ENCODE measurements at regions not wholly inside any gene's neighbourhood (a gene's known extent, or its start where the extent isn't known, plus 50 kb on each side); places are given as distances from the start of the nearest gene placed in this dataset.
"Not testable (repeated sequence)": the region's sequence is repeated elsewhere in the genome, so short reads cannot be mapped to it uniquely, and the experiment has no call there.

- TF ChIP-seq POU6F1 (CRISPR knock-in tag; IDR thresholded peaks at IDR 0.05; ENCODE audit: borderline replicate concordance, low read depth) (no peak), ZC3H10 (CRISPR knock-in tag; IDR thresholded peaks at IDR 0.05) (no peak), PPARA (CRISPR knock-in tag; IDR thresholded peaks at IDR 0.05; ENCODE audit: borderline replicate concordance) (no peak)
- TF ChIP-seq, protein P1, sequence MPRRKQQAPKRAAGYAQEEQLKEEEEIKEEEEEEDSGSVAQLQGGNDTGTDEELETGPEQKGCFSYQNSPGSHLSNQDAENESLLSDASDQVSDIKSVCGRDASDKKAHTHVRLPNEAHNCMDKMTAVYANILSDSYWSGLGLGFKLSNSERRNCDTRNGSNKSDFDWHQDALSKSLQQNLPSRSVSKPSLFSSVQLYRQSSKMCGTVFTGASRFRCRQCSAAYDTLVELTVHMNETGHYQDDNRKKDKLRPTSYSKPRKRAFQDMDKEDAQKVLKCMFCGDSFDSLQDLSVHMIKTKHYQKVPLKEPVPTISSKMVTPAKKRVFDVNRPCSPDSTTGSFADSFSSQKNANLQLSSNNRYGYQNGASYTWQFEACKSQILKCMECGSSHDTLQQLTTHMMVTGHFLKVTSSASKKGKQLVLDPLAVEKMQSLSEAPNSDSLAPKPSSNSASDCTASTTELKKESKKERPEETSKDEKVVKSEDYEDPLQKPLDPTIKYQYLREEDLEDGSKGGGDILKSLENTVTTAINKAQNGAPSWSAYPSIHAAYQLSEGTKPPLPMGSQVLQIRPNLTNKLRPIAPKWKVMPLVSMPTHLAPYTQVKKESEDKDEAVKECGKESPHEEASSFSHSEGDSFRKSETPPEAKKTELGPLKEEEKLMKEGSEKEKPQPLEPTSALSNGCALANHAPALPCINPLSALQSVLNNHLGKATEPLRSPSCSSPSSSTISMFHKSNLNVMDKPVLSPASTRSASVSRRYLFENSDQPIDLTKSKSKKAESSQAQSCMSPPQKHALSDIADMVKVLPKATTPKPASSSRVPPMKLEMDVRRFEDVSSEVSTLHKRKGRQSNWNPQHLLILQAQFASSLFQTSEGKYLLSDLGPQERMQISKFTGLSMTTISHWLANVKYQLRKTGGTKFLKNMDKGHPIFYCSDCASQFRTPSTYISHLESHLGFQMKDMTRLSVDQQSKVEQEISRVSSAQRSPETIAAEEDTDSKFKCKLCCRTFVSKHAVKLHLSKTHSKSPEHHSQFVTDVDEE (CRISPR knock-in tag; IDR thresholded peaks at IDR 0.05), result no peak
Observed at GRCh38 chr22:46047841-46048595, 71.1 kb upstream of the WNT7B start (continued).

DNA sequence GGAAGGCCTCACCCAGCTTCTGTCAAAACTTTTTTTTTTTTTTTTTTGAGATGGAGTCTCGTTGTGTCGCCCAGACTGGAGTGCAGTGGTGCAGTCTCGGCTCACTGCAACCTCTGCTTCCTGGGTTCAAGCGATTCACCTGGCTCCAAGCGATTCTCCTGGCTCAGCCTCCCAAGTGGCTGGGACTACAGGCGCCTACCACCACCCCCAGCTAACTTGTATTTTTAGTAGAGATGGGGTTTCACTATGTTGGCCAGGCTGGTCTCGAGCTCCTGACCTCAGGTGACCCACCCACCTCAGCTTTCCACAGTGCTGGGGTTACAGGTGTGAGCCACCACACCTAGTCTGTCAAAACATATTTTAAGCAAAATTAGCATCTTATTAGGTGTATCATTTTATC lies 71.7 kb upstream of the WNT7B start:
- not testable (repeated sequence) for ATAC-seq

- no peak for ATAC-seq
- no peak for TF ChIP-seq ZFP30 (CRISPR knock-in tag; IDR thresholded peaks at IDR 0.05)
- no peak for TF ChIP-seq ESRRG (CRISPR knock-in tag; IDR thresholded peaks at IDR 0.05)
- no peak for TF ChIP-seq OSR1 (CRISPR knock-in tag; IDR thresholded peaks at IDR 0.05)
- no peak for TF ChIP-seq PPARA (CRISPR knock-in tag; IDR thresholded peaks at IDR 0.05; ENCODE audit: borderline replicate concordance)
- no peak for TF ChIP-seq TCF4 (CRISPR knock-in tag; IDR thresholded peaks at IDR 0.05; ENCODE audit: borderline replicate concordance)
- no peak for TF ChIP-seq CSDC2 (CRISPR knock-in tag; IDR thresholded peaks at IDR 0.05)
- no peak for TF ChIP-seq ZNF565 (CRISPR knock-in tag; conservative IDR thresholded peaks at IDR 0.05; ENCODE audit: low read depth)
- no peak for TF ChIP-seq SNAI2 (CRISPR knock-in tag; IDR thresholded peaks at IDR 0.05)
- TF ChIP-seq ISL1 (CRISPR knock-in tag; IDR thresholded peaks at IDR 0.05), result no peak
- no peak for TF ChIP-seq ZNF8 (CRISPR knock-in tag; IDR thresholded peaks at IDR 0.05)
- TF ChIP-seq BACH2 (CRISPR knock-in tag; IDR thresholded peaks at IDR 0.05; ENCODE audit: borderline replicate concordance), result no peak
- no peak for TF ChIP-seq ZC3H10 (CRISPR knock-in tag; IDR thresholded peaks at IDR 0.05)
- TF ChIP-seq ARNTL (CRISPR knock-in tag; IDR thresholded peaks at IDR 0.05; ENCODE audit: borderline replicate concordance, low read depth), result no peak
- TF ChIP-seq RARB (CRISPR knock-in tag; IDR thresholded peaks at IDR 0.05), result no peak
- TF ChIP-seq, protein P1 (CRISPR knock-in tag; IDR thresholded peaks at IDR 0.05), result no peak
Observed at GRCh38 chr22:46049726-46050450, 72.9 kb upstream of the WNT7B start.

DNA sequence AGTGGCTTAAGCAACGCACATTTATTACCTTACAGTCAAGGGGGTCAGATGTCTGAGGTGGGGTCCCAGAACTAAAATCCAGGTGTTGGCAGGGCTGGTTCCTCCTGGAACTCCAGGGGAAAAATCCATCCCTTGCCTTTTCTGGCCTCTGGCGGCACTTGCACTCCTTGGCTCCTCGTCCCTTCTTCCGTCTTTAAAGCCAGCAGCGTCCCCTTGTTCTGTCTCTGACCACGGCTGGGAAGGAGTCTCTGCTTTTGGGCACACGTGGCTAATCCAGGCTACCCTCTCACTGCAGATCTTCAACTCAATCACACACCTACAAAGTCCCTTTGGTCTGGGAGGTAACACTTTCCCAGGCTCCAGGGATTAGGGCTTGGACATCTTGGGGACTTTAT lies 73.5 kb upstream of the WNT7B start:
- no peak for ATAC-seq
- TF ChIP-seq TCF4 (CRISPR knock-in tag; IDR thresholded peaks at IDR 0.05; ENCODE audit: borderline replicate concordance) (no peak), OSR1 (CRISPR knock-in tag; IDR thresholded peaks at IDR 0.05) (no peak), SNAI2 (CRISPR knock-in tag; IDR thresholded peaks at IDR 0.05) (no peak), GLIS3 (CRISPR knock-in tag; IDR thresholded peaks at IDR 0.05) (no peak), RARB (CRISPR knock-in tag; IDR thresholded peaks at IDR 0.05) (no peak), CSDC2 (CRISPR knock-in tag; IDR thresholded peaks at IDR 0.05) (no peak)
- TF ChIP-seq, protein P2, sequence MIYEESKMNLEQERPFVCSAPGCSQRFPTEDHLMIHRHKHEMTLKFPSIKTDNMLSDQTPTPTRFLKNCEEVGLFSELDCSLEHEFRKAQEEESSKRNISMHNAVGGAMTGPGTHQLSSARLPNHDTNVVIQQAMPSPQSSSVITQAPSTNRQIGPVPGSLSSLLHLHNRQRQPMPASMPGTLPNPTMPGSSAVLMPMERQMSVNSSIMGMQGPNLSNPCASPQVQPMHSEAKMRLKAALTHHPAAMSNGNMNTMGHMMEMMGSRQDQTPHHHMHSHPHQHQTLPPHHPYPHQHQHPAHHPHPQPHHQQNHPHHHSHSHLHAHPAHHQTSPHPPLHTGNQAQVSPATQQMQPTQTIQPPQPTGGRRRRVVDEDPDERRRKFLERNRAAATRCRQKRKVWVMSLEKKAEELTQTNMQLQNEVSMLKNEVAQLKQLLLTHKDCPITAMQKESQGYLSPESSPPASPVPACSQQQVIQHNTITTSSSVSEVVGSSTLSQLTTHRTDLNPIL (CRISPR knock-in tag; IDR thresholded peaks at IDR 0.05; ENCODE audit: low read depth), result no peak
